Adrenal gland (tissue), 9 donors: ENCODE measurements at regions not wholly inside any gene's neighbourhood (a gene's known extent, or its start where the extent isn't known, plus 50 kb on each side); places are given as distances from the start of the nearest gene placed in this dataset.

Source experiments
- DNase-seq, 7 donors: peaks; one replicate each; pipeline ENCODE4 v3.0.0-alpha.2; 2019 to 2020
- H3K27ac ChIP-seq, 5 donors: fragments of 200-600 bp; sonication (generic) in 4 of 5; 1 replicate in 3 of 5; 2 replicates in 2 of 5; pipeline versions ENCODE4 v1.5.1 to v1.8.0; 2016 to 2020; ENCODE audit warnings: mild to moderate bottlenecking in 1 of 5
- H3K27me3 ChIP-seq: fragments of 200-600 bp; 2 replicates; pipeline ENCODE4 v1.8.0; 2021
- H3K36me3 ChIP-seq, 2 donors: fragments of 200-600 bp; replicated peaks in 1 of 2; 1 replicate in 1 of 2; 2 replicates in 1 of 2; pipeline versions ENCODE4 v1.5.1 to v1.8.0; 2018 to 2022
- H3K4me1 ChIP-seq, 2 donors: fragments of 200-600 bp; replicated peaks in 1 of 2; 1 replicate in 1 of 2; 2 replicates in 1 of 2; pipeline versions ENCODE4 v1.5.1 to v1.8.0; 2018 to 2021
- H3K4me3 ChIP-seq, 4 donors: fragments of 200-600 bp; sonication (generic) in 3 of 4; one replicate each; pipeline ENCODE4 v1.5.1; 2016 to 2018
- H3K9me3 ChIP-seq, 3 donors: fragments of 200-600 bp; sonication (generic) in 1 of 3; replicated peaks in 1 of 3; 1 replicate in 2 of 3; 2 replicates in 1 of 3; pipeline versions ENCODE4 v1.5.1 to v1.8.0; 2016 to 2021
- CTCF ChIP-seq, 6 experiments: fragments of 450-650 bp in 4 of 6; fragments of 200-600 bp in 2 of 6; sonication (generic) in 1 of 6; IDR thresholded peaks; 1 replicate in 5 of 6; 2 replicates in 1 of 6; pipeline versions ENCODE4 v1.5.1 to v1.8.0; 2016 to 2021; ENCODE audit warnings: antibody characterized with exemption in 6 of 6, mild to moderate bottlenecking in 2 of 6, moderate library complexity in 1 of 6
- POLR2A ChIP-seq, 2 donors: fragments of 450-650 bp; IDR thresholded peaks; one replicate each; pipeline ENCODE4 v1.6.1; 2017; ENCODE audit warnings: antibody characterized with exemption in 2 of 2, mild to moderate bottlenecking in 2 of 2, moderate library complexity in 1 of 2
- WGBS, 4 donors: extraction: QIAGEN DNeasy Blood & Tissue Kit in 2 of 4; methylation state at CpG; one replicate each; pipeline versions ENCODE4 v1.1.5 to v1.1.7; 2013 to 2017; 5-methylcytosine and 5-hydroxymethylcytosine counted together
- intact Hi-C, 2 donors: fragments of 100-400 bp; cut with DNase I; formaldehyde crosslinking; loops; one replicate each; pipeline versions ENCODE4 v1.14.1 to v1.15.0; 2022 to 2023
- donor health status: healthy with polysubstance abuse.
- donor health status: Bipolar disorder and iron deficiency.
- donor health status: DM: yes; HTN: yes; CAD: no.
- donor health status: DM: no; HTN: no; CAD: no.
- donor health status: DM: no; HTN: no; CAD: no.

GRCh38 chr16:59048876-59049275 lies 314.8 kb upstream of the GOT2 start:
- TF ChIP-seq POLR2A (IDR thresholded peaks at IDR 0.05), result no peak
- TF ChIP-seq CTCF (IDR thresholded peaks at IDR 0.05), result no peak
- H3K27ac ChIP-seq, result no peak overlapping the region
- H3K4me1 ChIP-seq, result no peaks in the 10 kb centered on the region
- no peak for DNase-seq
- no peaks in the 10 kb centered on the region for H3K36me3 ChIP-seq
- H3K4me3 ChIP-seq, result no peak overlapping the region
- no peaks in the 10 kb centered on the region for H3K9me3 ChIP-seq
- H3K27me3 ChIP-seq, result no peaks in the 10 kb centered on the region
- WGBS, 4 donors, result 24 to 47% (median 31%) methylated on average over 3 of the region's 3 CpGs
- intact Hi-C loops, result no loop called here

GRCh38 chr16:59047114-59047513 lies 313.0 kb upstream of the GOT2 start:
- Histone ChIP-seq H3K27ac (no peak overlapping the region), H3K9me3 (no peaks in the 10 kb centered on the region), H3K36me3 (no peaks in the 10 kb centered on the region), H3K4me1 (no peaks in the 10 kb centered on the region), H3K27me3 (no peaks in the 10 kb centered on the region), H3K4me3 (no peak overlapping the region)
- intact Hi-C loops, result no loop called here
- no peak for DNase-seq
- WGBS, 4 donors, result 53 to 73% (median 64%) methylated on average over 4 of the region's 4 CpGs
- TF ChIP-seq CTCF (IDR thresholded peaks at IDR 0.05), result no peak
- no peak for TF ChIP-seq POLR2A (IDR thresholded peaks at IDR 0.05)

- Histone ChIP-seq H3K36me3 (no peaks in the 10 kb centered on the region), H3K4me1 (no peaks in the 10 kb centered on the region), H3K27me3 (no peaks in the 10 kb centered on the region), H3K4me3 (no peak overlapping the region), H3K9me3 (no peaks in the 10 kb centered on the region), H3K27ac (no peak overlapping the region)
- intact Hi-C loops, result no loop called here
- DNase-seq, result no peak
- no peak for TF ChIP-seq CTCF (IDR thresholded peaks at IDR 0.05)
- no peak for TF ChIP-seq POLR2A (IDR thresholded peaks at IDR 0.05)
- WGBS, 4 donors, result 78 to 90% (median 84%) methylated on average over 4 of the region's 4 CpGs
Observed at GRCh38 chr16:59046335-59046734, 312.2 kb upstream of the GOT2 start.

- no peak for TF ChIP-seq POLR2A (IDR thresholded peaks at IDR 0.05)
- no peak for TF ChIP-seq CTCF (IDR thresholded peaks at IDR 0.05)
- WGBS, 4 donors, result 60 to 74% (median 65%) methylated on average over 4 of the region's 4 CpGs
Observed at GRCh38 chr16:59045501-59045900, 311.4 kb upstream of the GOT2 start.

More at GRCh38 chr16:59045501-59045900, 311.4 kb upstream of the GOT2 start:
- Histone ChIP-seq H3K4me1 (no peaks in the 10 kb centered on the region), H3K36me3 (no peaks in the 10 kb centered on the region), H3K4me3 (no peak overlapping the region), H3K27ac (no peak overlapping the region), H3K27me3 (no peaks in the 10 kb centered on the region), H3K9me3 (no peaks in the 10 kb centered on the region)
- DNase-seq, result no peak
- intact Hi-C loops, result no loop called here
